HFF-Myc (cell line): ENCODE measurements at regions not wholly inside any gene's neighbourhood (a gene's known extent, or its start where the extent isn't known, plus 50 kb on each side); places are given as distances from the start of the nearest gene placed in this dataset.
A peak's percentile ranks its signal among the peaks of the same experiment; 100 is the strongest.

Source experiments
- DNase-seq: peaks from one replicate; pipeline ENCODE4 v3.0.0-alpha.2; 2011; ENCODE audit warnings: low read depth; ENCODE audit errors: extremely low read depth
- H3K4me3 ChIP-seq: replicated peaks from 2 replicates; pipeline ENCODE4 v1.5.1; 2011; ENCODE audit warnings: low read depth, mild to moderate bottlenecking, control low read depth, low read length
- CTCF ChIP-seq: IDR thresholded peaks from 2 replicates; pipeline ENCODE4 v1.5.1; 2012; ENCODE audit warnings: mild to moderate bottlenecking, low read depth, low read length, control low read depth; ENCODE audit errors: missing control alignments

GRCh38 chr3:8239718-8240695 lies 261.6 kb upstream of the LMCD1 start:
- TF ChIP-seq CTCF: peak; percentile 89
- H3K4me3 ChIP-seq: no peak overlapping the region
- peak; percentile 33 for DNase-seq

DNA sequence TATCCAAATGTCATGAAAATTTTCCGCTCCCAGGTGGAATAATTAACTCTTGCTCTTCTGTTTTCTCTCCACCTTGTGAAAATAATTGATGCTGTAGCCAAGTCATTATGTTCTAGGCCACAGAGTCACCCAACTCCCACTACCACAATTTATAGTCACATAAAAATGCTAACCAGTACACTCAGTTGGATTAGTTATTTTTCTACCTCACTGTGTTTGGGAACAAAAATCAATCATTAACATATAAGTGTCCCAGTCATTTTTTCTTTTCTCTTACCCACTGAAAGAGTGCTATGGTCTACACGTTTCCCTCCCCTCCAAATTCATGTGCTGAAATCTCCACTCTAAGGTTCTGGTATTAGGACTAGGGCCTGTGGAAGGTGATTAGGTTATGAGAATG lies 255.6 kb upstream of the LMCD1 start:
- H3K4me3 ChIP-seq: no peak overlapping the region
- no peak for DNase-seq
- TF ChIP-seq CTCF: no peak

GRCh38 chr3:8253201-8253600 lies 248.4 kb upstream of the LMCD1 start:
- no peak for DNase-seq
- H3K4me3 ChIP-seq: no peak overlapping the region
- no peak for TF ChIP-seq CTCF

- no peak for DNase-seq
- TF ChIP-seq CTCF: no peak
- H3K4me3 ChIP-seq: no peak overlapping the region
These were observed 247.1 kb upstream of the LMCD1 start for GRCh38 chr3:8254489-8254888.

DNA sequence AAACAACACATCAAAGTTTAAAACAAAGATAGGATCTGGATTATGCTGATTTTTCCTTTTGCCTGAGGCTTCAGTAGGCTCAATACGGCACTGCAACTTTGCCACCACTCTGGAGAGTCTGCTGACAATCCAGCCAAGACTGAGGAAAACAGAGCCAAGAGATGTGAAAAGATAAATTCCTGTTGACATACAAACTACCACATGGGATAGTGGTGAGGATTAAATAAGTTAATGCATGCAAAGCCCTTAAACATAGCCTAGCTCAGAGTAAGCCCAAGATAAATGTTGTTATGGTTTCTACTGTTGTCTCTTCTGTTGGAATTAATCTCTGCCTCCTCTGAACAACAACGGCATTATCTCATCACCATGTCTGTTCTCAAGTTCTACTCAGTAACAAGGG lies 245.9 kb upstream of the LMCD1 start:
- no peak overlapping the region for H3K4me3 ChIP-seq
- no peak for DNase-seq
- no peak for TF ChIP-seq CTCF

- H3K4me3 ChIP-seq: no peak overlapping the region
These were observed 245.1 kb upstream of the LMCD1 start for GRCh38 chr3:8256441-8257071.

More at GRCh38 chr3:8256441-8257071, 245.1 kb upstream of the LMCD1 start:
- DNase-seq: no peak
- TF ChIP-seq CTCF: no peak
